H1 (cell line): ENCODE measurements at regions not wholly inside any gene's neighbourhood (a gene's known extent, or its start where the extent isn't known, plus 50 kb on each side); places are given as distances from the start of the nearest gene placed in this dataset.

Experiments used
- CTCF ChIA-PET: fragments of 300-600 bp; sonication (Branson Sonifier 250); formaldehyde crosslinking; loops from one replicate; lab custom pipeline; 2021; ENCODE audit not compliant: partially characterized antibody; lab: Charles Lee
- POLR2A ChIA-PET: fragments of 300-600 bp; sonication (Branson Sonifier 250); formaldehyde crosslinking; loops from one replicate; lab custom pipeline; 2021; ENCODE audit warnings: inconsistent platforms; ENCODE audit not compliant: partially characterized antibody; lab: Charles Lee
- DNase-seq, 2 experiments: peaks; one replicate each; pipeline versions ENCODE4 v3.0.0 to v3.0.0-alpha.2; 2010 to 2022; ENCODE audit warnings: low spot score in 2 of 2, low read depth in 1 of 2, mixed read lengths in 1 of 2
- FAIRE-seq: peaks from 2 replicates; lab custom pipeline; 2011; peaks lifted over from hg19 to GRCh38; lab: Jason Lieb, UNC
- H2AFZ ChIP-seq: 2 replicates; pipeline ENCODE4 v1.8.1; 2012; ENCODE audit warnings: low read length, inconsistent platforms
- H2AK5ac ChIP-seq: 2 replicates; pipeline ENCODE4 v1.6.1; 2013; ENCODE audit warnings: low read depth, low read length
- H2BK120ac ChIP-seq: replicated peaks from 2 replicates; pipeline ENCODE3; 2013; ENCODE audit warnings: low read depth, low read length, inconsistent platforms
- H2BK12ac ChIP-seq: 2 replicates; pipeline ENCODE4 v1.6.1; 2013; ENCODE audit warnings: low read depth, low read length
- H2BK15ac ChIP-seq: 2 replicates; pipeline ENCODE4 v1.6.1; 2013; ENCODE audit warnings: low read length
- H2BK20ac ChIP-seq: 2 replicates; pipeline ENCODE4 v1.6.1; 2013; ENCODE audit warnings: low read length
- H2BK5ac ChIP-seq: 2 replicates; pipeline ENCODE4 v1.6.1; 2013; ENCODE audit warnings: low read depth, low read length
- H3K14ac ChIP-seq: 2 replicates; pipeline ENCODE4 v1.6.1; 2013; ENCODE audit warnings: inconsistent platforms; ENCODE audit not compliant: insufficient read length
- H3K18ac ChIP-seq: 2 replicates; pipeline ENCODE4 v1.6.1; 2013; ENCODE audit warnings: low read length; ENCODE audit errors: extremely low read depth
- H3K23ac ChIP-seq: 2 replicates; pipeline ENCODE4 v1.6.1; 2013; ENCODE audit warnings: inconsistent platforms; ENCODE audit not compliant: insufficient read length
- H3K23me2 ChIP-seq: 2 replicates; pipeline ENCODE4 v1.6.1; 2013; ENCODE audit warnings: low read depth, low read length
- H3K27ac ChIP-seq: 2 replicates; pipeline ENCODE4 v1.6.1; 2011; ENCODE audit warnings: low read depth, low read length, inconsistent platforms
- H3K27me3 ChIP-seq, 4 experiments: replicated peaks in 1 of 4; 1 replicate in 1 of 4; 2 replicates in 3 of 4; pipeline versions ENCODE4 v1.6.1 to v1.8.1; 2011 to 2013; ENCODE audit warnings: low read length in 3 of 4, mild to moderate bottlenecking in 3 of 4, inconsistent platforms in 2 of 4, mixed read lengths in 2 of 4, moderate library complexity in 1 of 4; ENCODE audit not compliant: control insufficient read depth in 3 of 4, insufficient read depth in 3 of 4; ENCODE audit errors: extremely low read depth in 1 of 4
- H3K36me3 ChIP-seq, 4 experiments: 2 replicates each; pipeline versions ENCODE4 v1.6.1 to v1.8.1; 2011 to 2013; ENCODE audit warnings: mild to moderate bottlenecking in 4 of 4, low read length in 3 of 4, moderate library complexity in 2 of 4, control low read depth in 1 of 4, inconsistent platforms in 1 of 4; ENCODE audit not compliant: insufficient read depth in 4 of 4, control insufficient read depth in 2 of 4
- H3K4ac ChIP-seq: replicated peaks from 2 replicates; pipeline ENCODE3; 2013; ENCODE audit warnings: low read length, low read depth, mixed read lengths, inconsistent platforms; ENCODE audit not compliant: insufficient read length
- H3K4me1 ChIP-seq, 4 experiments: replicated peaks in 1 of 4; 1 replicate in 1 of 4; 2 replicates in 3 of 4; pipeline versions ENCODE4 v1.6.1 to v1.8.1; 2011 to 2013; ENCODE audit warnings: low read length in 3 of 4, inconsistent platforms in 2 of 4, mixed read lengths in 1 of 4; ENCODE audit not compliant: insufficient read depth in 4 of 4, control insufficient read depth in 3 of 4
- H3K4me2 ChIP-seq, 2 experiments: 2 replicates each; pipeline versions ENCODE4 v1.6.1 to v1.8.1; 2011 to 2013; ENCODE audit warnings: low read depth in 2 of 2, low read length in 2 of 2, control low read depth in 1 of 2, inconsistent platforms in 1 of 2, mild to moderate bottlenecking in 1 of 2; ENCODE audit not compliant: insufficient read depth in 1 of 2
- H3K4me3 ChIP-seq, 4 experiments: fragments of 200-600, 300-600 bp in 1 of 4; sonication (generic), shearing (Covaris generic), sonication (Bioruptor Twin) in 1 of 4; 2 replicates each; pipeline versions ENCODE4 v1.5.1 to v1.8.1; 2011 to 2016; ENCODE audit warnings: low read length in 4 of 4, low read depth in 3 of 4, control low read depth in 2 of 4, inconsistent platforms in 2 of 4, mild to moderate bottlenecking in 2 of 4, mixed read lengths in 1 of 4, moderate library complexity in 1 of 4; ENCODE audit not compliant: insufficient read depth in 2 of 4; ENCODE audit errors: extremely low read depth in 1 of 4
- H3K56ac ChIP-seq: replicated peaks from 2 replicates; pipeline ENCODE3; 2013; ENCODE audit warnings: low read depth, mild to moderate bottlenecking, mixed read lengths, low read length, inconsistent platforms; ENCODE audit not compliant: insufficient read length
- H3K79me1 ChIP-seq: 2 replicates; pipeline ENCODE4 v1.6.1; 2013; ENCODE audit warnings: low read depth, low read length, control low read depth
- H3K79me2 ChIP-seq, 2 experiments: 2 replicates each; pipeline versions ENCODE4 v1.6.1 to v1.8.1; 2012 to 2013; ENCODE audit warnings: low read length in 2 of 2, mild to moderate bottlenecking in 2 of 2, inconsistent platforms in 1 of 2; ENCODE audit not compliant: insufficient read depth in 2 of 2, control insufficient read depth in 1 of 2
- H3K9ac ChIP-seq, 4 experiments: replicated peaks in 1 of 4; 1 replicate in 1 of 4; 2 replicates in 3 of 4; pipeline versions ENCODE4 v1.6.1 to v1.8.1; 2011 to 2013; ENCODE audit warnings: low read depth in 3 of 4, low read length in 3 of 4, control low read depth in 2 of 4, mild to moderate bottlenecking in 2 of 4, moderate library complexity in 2 of 4, inconsistent platforms in 1 of 4; ENCODE audit errors: extremely low read depth in 1 of 4
- H3K9me3 ChIP-seq, 2 experiments: 2 replicates each; pipeline versions ENCODE4 v1.6.1 to v1.8.1; 2012 to 2013; ENCODE audit warnings: mild to moderate bottlenecking in 2 of 2, moderate library complexity in 2 of 2, control low read depth in 1 of 2, inconsistent platforms in 1 of 2, low read depth in 1 of 2, low read length in 1 of 2, mixed read lengths in 1 of 2; ENCODE audit not compliant: insufficient read depth in 2 of 2
- H4K20me1 ChIP-seq, 2 experiments: replicated peaks in 1 of 2; 2 replicates each; pipeline versions ENCODE3 to v1.8.1; 2011 to 2013; ENCODE audit warnings: inconsistent platforms in 2 of 2, low read length in 2 of 2, mild to moderate bottlenecking in 1 of 2; ENCODE audit not compliant: insufficient read depth in 2 of 2, control insufficient read depth in 1 of 2
- H4K5ac ChIP-seq: 2 replicates; pipeline ENCODE4 v1.6.1; 2013; ENCODE audit warnings: low read length, low read depth, mixed read lengths, inconsistent platforms; ENCODE audit not compliant: insufficient read length
- H4K8ac ChIP-seq: 2 replicates; pipeline ENCODE4 v1.8.0; 2013; ENCODE audit warnings: mild to moderate bottlenecking, moderate library complexity, low read length, inconsistent platforms; ENCODE audit not compliant: insufficient read depth; ENCODE audit errors: extremely low read depth
- H4K91ac ChIP-seq: replicated peaks from 2 replicates; pipeline ENCODE3; 2013; ENCODE audit warnings: low read length, mixed read lengths, inconsistent platforms; ENCODE audit not compliant: insufficient read length
- ATF3 ChIP-seq: IDR thresholded peaks from 2 replicates; pipeline ENCODE4 v1.6.1; 2011; ENCODE audit warnings: low read depth, mild to moderate bottlenecking, low read length; ENCODE audit not compliant: insufficient read depth
- CTCF ChIP-seq, 3 experiments: IDR thresholded peaks; 1 replicate in 2 of 3; 2 replicates in 1 of 3; pipeline versions ENCODE4 v1.5.1 to v1.6.1; 2011; ENCODE audit warnings: low read length in 3 of 3, mild to moderate bottlenecking in 3 of 3, inconsistent platforms in 2 of 3, low read depth in 1 of 3, moderate library complexity in 1 of 3; ENCODE audit not compliant: insufficient read depth in 1 of 3; ENCODE audit errors: control extremely low read depth in 1 of 3
- GABPA ChIP-seq: IDR thresholded peaks from 2 replicates; pipeline ENCODE4 v1.6.1; 2011; ENCODE audit warnings: mild to moderate bottlenecking, low read length, moderate library complexity, borderline replicate concordance; ENCODE audit not compliant: insufficient read depth
- KDM1A ChIP-seq: fragments of 200-600, 300-600 bp; sonication (generic); IDR thresholded peaks from 2 replicates; pipeline ENCODE4 v1.7.1; 2016; ENCODE audit warnings: mild to moderate bottlenecking, low read length, borderline replicate concordance
- PHF8 ChIP-seq: fragments of 200-600 bp; sonication (generic); conservative IDR thresholded peaks from 2 replicates; pipeline ENCODE4 v1.7.1; 2012; ENCODE audit warnings: low read depth, mild to moderate bottlenecking, inconsistent platforms, low read length, moderate library complexity
- RAD21 ChIP-seq, 2 experiments: IDR thresholded peaks in 1 of 2; conservative IDR thresholded peaks in 1 of 2; 2 replicates each; pipeline ENCODE4 v1.6.1; 2011; ENCODE audit warnings: low read depth in 2 of 2, low read length in 2 of 2, improper control_type of control experiment in 1 of 2, inconsistent platforms in 1 of 2, mild to moderate bottlenecking in 1 of 2, moderate library complexity in 1 of 2
- RFX5 ChIP-seq: IDR thresholded peaks from 2 replicates; pipeline ENCODE4 v1.6.1; 2011; ENCODE audit warnings: low read depth, low read length, improper control_type of control experiment, borderline replicate concordance
- RXRA ChIP-seq: IDR thresholded peaks from 2 replicates; pipeline ENCODE4 v1.6.1; 2011; ENCODE audit warnings: low read depth, mild to moderate bottlenecking, low read length, moderate library complexity; ENCODE audit not compliant: insufficient read depth
- SUZ12 ChIP-seq: fragments of 200-600 bp; sonication (generic); IDR thresholded peaks from 2 replicates; pipeline ENCODE4 v1.6.1; 2012; ENCODE audit warnings: mild to moderate bottlenecking, inconsistent platforms, low read length, moderate library complexity, mixed read lengths
- WGBS, 2 experiments: shearing (Covaris generic) in 1 of 2; methylation state at CpG; one replicate each; pipeline versions ENCODE4 v1.1.6 to v1.1.7; 2013 to 2015; ENCODE audit warnings: low lambda C conversion rate in 2 of 2, mixed read lengths in 2 of 2, inconsistent platforms in 1 of 2, low coverage in 1 of 2, missing lambda C conversion rate in 1 of 2; ENCODE audit not compliant: insufficient replicate concordance in 2 of 2, insufficient coverage in 1 of 2, insufficient read length in 1 of 2; ENCODE audit errors: extremely low coverage in 1 of 2, missing lambda C conversion rate in 1 of 2; 5-methylcytosine and 5-hydroxymethylcytosine counted together

- Histone ChIP-seq H3K4ac (no peak overlapping the region), H3K23me2 (no peaks in the 10 kb centered on the region), H3K9me3 (no peaks in the 10 kb centered on the region), H2BK120ac (no peak overlapping the region), H2BK20ac (no peak overlapping the region), H4K20me1 (no peaks in the 10 kb centered on the region), H2BK15ac (no peak overlapping the region), H2AFZ (no peak overlapping the region), H3K27ac (no peak overlapping the region), H3K4me2 (no peak overlapping the region), H2BK12ac (peak overlapping the region; percentile 41; the same call in 1 of the 2 replicates), H3K18ac (no peak overlapping the region), H3K56ac (no peak overlapping the region), H3K23ac (no peak overlapping the region), H3K79me2 (no peaks in the 10 kb centered on the region), H3K4me1 (peaks cover 0 to 4% (median 1%) of the 10 kb centered on the region in 4 experiments; a peak in 2 of 7 replicates), H2BK5ac (no peak overlapping the region), H4K91ac (no peak overlapping the region), H3K4me3 (no peak overlapping the region), H3K27me3 (no peaks in the 10 kb centered on the region), H2AK5ac (no peak overlapping the region), H3K14ac (no peak overlapping the region), H4K8ac (no peak overlapping the region), H3K36me3 (no peaks in the 10 kb centered on the region), H4K5ac (no peak overlapping the region), H3K9ac (no peak overlapping the region), H3K79me1 (no peaks in the 10 kb centered on the region)
- DNase-seq (no peak), FAIRE-seq (peak; percentile 78)
- ChIA-PET CTCF (interaction anchor here (0.7 to 1.9 kb wide), 7 partner anchors 29 to 287 kb away, joined by 3 to 6 read pairs (median 3); no protein-coding TSS in a partner anchor), POLR2A (no interaction called here)
- 80% methylated on average over 3 of the region's 3 CpGs; no CpG with 5 or more reads in 1 of the 2 experiments for WGBS, 2 experiments
- no peak for TF ChIP-seq GABPA
- TF ChIP-seq SUZ12: no peak
- TF ChIP-seq KDM1A: peak; percentile 61; the same call in 1 of the 2 replicates
- no peak for TF ChIP-seq ATF3
- peak in 1 of 3 experiments; percentile 35; a peak in 2 of 4 replicates for TF ChIP-seq CTCF (IDR thresholded peaks at IDR 0.05; ENCODE audit: control extremely low read depth in 1 of 3, insufficient read depth in 1 of 3, low read depth in 1 of 3, low read length in 3 of 3)
- no peak for TF ChIP-seq PHF8
- TF ChIP-seq RFX5: no peak
- no peak for TF ChIP-seq RXRA
- peak; percentile 51 to 62 for TF ChIP-seq RAD21 (IDR thresholded peaks at IDR 0.05 in 1 of 2, conservative IDR thresholded peaks at IDR 0.05 in 1 of 2; ENCODE audit: low read depth in 2 of 2, low read length in 2 of 2)
Observed at GRCh38 chr4:128385683-128386304, 98.2 kb upstream of the PGRMC2 start.
